Renal cortex interstitium (tissue), 11 donors: ENCODE measurements at regions not wholly inside any gene's neighbourhood (a gene's known extent, or its start where the extent isn't known, plus 50 kb on each side); places are given as distances from the start of the nearest gene placed in this dataset.

Experiments used
- DNase-seq, 11 donors: peaks; one replicate each; pipeline ENCODE4 v3.0.0-alpha.2; 2013; ENCODE audit warnings: low read depth in 9 of 11, low spot score in 4 of 11; ENCODE audit errors: extremely low read depth in 1 of 11

- DNase-seq: no peak
Observed at GRCh38 chr12:24034894-24035293, 85.4 kb upstream of the SOX5 start.

DNA sequence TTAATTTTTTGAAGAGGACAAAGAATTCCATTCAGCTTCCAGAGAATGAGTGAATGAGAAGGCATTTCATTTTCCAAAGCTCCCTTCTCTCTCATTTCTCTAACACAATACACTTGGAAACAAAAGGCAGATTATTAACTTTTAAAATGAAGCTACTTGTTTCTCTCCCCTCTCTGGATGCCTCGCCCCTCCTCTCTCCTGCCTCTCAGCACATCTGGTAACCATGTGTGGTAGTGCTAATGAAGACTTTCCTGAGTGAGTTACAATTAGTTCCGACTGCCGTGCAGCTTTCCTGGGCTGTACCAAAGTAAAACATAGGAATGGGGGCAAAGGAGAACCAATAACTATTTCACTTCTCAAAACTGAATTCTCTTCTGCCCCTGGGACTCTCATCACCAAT is 84.7 kb upstream of the SOX5 start:
- no peak for DNase-seq

GRCh38 chr12:24027352-24027751 is 77.9 kb upstream of the SOX5 start:
- no peak for DNase-seq

DNA sequence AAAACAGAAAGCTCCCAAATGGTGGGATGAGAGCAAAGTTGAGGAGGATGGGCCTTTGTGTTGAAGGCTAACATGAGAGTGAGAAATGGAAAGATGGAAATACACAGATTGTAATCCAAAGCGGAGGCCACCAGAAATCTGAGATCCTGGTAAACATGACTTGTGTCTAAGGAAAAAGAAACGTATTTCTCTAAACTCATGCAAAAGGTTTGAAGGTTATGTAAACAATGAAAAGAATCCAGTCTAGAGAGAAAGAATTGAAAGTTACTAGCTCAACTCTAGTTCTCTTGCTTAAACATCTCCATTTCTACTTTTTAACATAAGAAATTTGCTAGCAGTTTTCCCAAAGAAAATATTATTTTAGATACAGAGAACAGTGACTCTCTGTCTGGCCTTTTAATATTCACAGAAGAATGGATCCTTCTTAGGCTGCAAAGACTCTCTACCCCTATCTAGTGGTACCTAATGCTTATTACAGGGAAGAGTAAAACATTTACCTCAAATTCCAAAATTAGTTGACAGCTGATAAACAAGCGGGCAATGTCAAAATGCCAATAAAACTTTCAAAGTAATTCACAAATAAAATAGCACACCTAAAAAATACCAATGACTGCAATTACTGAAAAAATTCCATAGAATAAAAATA is 75.8 kb upstream of the SOX5 start:
- no peak for DNase-seq

DNA sequence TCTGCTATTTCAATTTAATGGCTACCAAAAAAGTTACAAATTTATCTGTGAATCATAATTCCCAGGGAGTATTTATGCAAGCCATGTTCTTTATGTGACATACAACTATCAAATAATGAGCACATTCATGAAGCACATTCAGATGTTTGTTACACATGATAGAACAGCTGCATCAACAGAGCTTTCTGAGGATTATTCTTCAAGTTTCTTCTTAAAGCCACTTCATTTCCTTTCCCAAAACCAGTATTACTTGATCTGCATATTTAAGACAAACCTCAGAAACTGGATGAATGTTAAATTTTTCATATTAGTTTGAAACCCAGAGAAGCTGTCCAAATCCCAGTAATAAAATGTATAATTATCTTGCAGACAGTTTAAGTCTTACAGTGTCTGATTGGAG is 73.6 kb upstream of the SOX5 start:
- DNase-seq: no peak

GRCh38 chr12:24021164-24021502 is 71.7 kb upstream of the SOX5 start:
- no peak for DNase-seq

GRCh38 chr12:24020397-24021163 is 71.1 kb upstream of the SOX5 start:
- DNase-seq: no peak

DNA sequence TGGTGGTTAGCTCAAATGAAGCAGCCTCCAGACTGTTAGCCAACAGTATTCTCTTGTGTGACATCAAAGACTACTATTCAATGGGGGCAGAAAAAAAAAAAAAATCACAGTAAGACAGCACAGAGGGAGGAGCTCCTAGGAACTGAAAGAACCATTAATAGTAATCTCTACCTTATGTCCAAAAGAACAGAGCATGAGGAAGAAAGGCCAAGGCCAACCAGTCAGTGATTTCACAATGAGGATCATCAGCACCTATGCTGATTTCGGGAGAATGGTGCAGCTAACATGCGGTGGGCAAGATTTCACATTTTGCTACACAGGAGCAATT is 66.3 kb upstream of the SOX5 start:
- DNase-seq: no peak

DNA sequence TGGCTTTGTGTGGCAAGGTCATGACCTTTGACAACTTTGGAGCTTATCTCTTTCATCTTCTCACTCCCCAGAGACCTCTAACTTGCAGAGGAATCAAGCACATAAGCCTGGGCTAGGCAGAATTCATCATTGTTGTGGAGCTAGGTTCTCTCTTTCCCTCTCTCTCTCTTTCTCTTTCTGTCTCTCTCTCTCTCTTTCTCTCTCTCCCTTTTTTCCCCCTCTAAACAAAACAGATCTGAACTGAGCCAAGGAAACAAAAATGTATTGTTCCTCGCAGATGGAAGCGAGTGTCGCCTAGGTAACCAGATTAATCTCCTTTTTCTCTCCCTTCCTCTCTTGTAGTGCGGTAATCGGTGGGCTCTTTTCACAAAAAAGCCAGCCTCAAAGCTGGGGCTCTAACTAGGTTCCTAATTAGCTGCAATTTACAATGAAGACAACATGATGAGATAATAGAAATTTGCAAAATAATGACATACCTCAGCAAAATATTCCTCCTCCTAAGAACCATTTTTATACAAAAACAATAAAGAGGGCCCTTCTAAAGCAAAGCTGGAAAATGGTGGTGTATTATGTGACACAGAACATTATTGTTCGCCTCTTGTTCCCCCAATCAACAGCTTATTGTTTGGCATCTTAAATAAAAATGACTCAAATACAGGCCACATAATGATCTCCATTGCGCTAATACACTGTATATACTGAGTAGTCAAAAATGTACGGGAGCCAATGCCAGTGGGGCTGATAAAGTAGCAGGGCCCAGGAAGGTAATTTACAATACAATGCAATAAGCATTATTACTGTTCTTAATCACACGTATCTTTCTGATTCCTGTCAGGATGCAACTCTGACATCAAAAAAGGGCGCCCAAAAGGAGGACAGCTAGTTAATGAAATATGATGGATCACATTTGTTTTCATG is 65.7 kb upstream of the SOX5 start:
- no peak for DNase-seq

- DNase-seq: no peak
Observed at GRCh38 chr12:24014240-24014639, 64.8 kb upstream of the SOX5 start.

- no peak for DNase-seq
Observed at GRCh38 chr12:24012528-24012927, 63.1 kb upstream of the SOX5 start.

DNA sequence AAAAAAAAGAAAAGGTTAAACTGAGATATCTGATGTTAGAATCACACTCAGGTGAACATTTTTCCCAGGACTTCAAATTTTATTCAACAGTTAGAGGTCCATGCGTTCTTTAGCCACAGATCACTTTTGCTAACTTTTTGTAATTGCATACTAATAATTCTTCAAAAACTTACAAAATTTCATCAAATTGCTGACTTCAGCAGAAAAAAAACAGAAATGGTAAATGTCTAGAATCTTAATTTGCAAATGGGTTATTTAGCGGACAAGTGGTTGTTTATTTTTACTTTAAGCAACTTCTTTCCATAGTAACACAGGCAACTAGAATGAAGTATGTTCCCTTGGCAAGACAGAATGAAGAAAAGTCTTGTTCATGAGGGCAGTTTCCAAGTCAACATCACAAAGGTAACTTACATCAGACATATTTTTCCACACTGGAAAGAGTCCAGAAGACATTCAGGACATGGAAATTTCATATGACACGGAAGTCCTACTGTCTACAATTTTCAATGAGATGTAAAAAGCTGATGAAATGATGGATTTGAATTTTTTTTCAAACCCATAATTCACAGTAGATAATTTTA is 62.5 kb upstream of the SOX5 start:
- no peak for DNase-seq

DNA sequence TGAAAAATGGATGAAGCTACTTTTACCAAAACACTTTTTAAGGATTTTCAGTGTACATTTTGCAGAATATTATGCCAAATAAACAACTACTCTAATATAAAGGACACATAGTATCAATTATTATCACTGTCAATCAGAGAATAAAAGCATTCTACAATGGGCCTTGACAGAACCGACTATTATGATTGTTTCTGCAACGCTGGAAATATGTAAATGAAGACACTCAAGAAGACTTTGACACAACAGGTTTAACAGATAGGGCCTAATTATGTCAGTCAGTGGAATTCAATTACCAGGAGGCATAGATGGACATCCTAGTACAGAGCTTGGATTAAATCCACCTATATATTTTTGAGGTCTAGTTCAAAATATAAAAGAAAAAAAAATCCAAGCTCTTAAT is 58.7 kb upstream of the SOX5 start:
- DNase-seq: no peak
